GM19025 (cell line): ENCODE measurements at regions not wholly inside any gene's neighbourhood (a gene's known extent, or its start where the extent isn't known, plus 50 kb on each side); places are given as distances from the start of the nearest gene placed in this dataset.

Experiments
- ATAC-seq: cut with Tn5 transposase; IDR thresholded peaks from one replicate; pipeline ENCODE4 v1.9.1; 2021; ENCODE audit warnings: mild to moderate bottlenecking, low read depth, moderate library complexity; ENCODE audit not compliant: unreplicated experiment

DNA sequence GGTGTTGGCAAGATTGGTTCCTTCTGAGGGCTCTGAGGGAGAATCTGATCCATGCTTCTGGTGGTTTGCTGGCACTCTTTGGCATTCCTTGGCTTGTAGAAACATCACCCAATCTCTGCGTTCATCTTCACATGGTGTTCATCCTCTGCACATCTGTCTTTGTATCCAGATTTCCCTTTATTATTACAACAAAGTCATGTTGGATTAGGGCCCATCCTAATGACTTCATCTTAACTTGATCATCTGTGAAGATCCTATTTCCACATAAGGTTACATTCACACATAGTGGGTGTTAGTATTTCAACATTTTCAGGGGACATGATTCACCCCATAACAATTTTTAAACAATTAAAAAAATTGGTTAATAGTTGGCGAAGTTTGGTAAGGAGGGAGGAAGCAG lies 177.4 kb upstream of the CWC22 start:
- ATAC-seq, result no peak

DNA sequence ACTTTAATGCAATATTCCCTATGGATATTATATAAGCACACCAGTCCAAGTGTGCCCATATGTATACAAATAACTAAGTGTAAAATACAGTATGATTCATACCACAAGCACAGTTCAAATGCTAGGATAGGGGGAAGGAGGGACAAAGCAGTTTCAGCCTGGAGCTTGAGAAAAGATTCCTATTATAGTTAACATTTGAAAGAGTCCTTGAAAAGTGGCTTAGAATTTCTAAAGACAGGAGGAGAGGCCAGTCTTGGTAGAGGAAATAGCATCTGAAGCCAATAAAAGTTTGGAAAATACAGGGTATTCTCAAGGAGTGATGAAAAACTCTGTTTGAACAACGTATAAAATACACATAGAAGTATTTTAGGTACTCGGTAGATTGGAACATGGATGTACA lies 173.4 kb upstream of the CWC22 start:
- no peak for ATAC-seq

DNA sequence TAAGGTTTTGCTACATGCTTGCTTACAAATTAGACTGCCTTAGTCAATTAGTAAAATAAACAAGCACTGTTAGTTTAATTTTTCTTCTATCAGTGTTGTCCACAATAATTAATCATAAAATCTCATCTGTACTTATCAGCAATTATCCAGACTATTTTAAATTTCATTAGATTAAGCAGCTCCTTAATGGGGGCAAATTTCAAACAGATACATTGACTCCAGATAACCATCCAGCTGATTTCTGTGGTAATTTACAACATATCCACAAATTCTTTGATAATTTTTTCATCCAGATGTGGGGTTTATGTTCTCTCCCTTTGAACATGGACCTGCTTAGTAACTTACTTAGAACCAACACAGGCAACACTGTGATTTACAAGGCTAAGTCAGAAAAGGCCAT lies 170.4 kb upstream of the CWC22 start:
- no peak for ATAC-seq

DNA sequence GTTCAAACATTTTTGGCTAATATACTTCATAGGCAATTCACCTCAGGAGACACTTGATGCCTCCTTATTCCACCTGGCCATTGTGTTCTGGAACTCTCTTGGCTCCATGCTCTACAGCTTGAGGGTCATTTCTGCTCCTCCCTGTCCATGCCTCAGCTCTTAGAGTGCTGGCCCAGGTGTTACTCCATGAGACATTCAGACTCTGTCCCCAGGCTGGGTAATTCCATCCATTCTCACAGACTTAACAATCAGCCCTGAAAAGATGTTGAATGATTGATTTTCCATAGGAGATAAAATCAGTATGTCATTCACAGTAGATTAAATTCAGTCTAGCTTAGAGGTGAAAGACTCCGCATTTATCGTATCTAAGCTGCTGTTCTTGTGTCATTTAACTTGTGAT lies 168.6 kb upstream of the CWC22 start:
- no peak for ATAC-seq

DNA sequence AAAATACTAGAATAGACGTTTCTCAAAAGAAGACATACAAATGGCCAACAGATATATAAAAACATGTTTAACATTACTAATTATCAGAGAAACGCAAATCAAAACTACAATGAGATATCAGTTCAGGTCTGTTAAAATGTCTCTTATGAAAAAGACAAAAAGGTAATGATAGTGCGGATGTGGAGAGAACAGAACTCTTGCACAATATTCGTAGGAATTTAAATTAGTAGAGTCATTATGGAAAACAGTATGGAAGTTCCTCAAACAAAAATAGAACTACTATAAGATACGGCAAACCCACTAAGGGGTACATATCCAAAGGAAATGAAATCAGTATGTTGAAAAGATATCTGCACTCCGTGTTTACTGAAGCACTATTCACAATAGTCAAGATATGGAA lies 167.5 kb upstream of the CWC22 start:
- ATAC-seq, result no peak

DNA sequence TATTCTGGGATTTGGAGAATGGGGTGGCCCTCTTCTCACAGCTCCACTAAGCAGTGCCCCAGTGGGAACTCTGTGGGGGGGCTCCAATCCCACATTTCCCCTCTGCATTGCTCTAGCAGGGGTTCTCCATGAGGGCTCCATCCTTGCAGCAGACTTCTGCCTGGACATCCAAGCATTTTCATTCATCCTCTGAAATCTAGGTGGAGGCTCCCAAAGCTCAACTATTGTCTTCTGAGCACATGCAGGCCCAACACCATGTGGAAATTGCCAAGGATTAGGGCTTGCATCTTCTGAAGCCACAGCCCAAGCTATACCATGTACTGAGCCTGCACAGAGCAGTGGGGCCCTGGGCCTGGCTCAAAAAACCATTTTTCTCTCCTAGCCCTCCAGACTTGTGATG lies 162.4 kb upstream of the CWC22 start:
- no peak for ATAC-seq

DNA sequence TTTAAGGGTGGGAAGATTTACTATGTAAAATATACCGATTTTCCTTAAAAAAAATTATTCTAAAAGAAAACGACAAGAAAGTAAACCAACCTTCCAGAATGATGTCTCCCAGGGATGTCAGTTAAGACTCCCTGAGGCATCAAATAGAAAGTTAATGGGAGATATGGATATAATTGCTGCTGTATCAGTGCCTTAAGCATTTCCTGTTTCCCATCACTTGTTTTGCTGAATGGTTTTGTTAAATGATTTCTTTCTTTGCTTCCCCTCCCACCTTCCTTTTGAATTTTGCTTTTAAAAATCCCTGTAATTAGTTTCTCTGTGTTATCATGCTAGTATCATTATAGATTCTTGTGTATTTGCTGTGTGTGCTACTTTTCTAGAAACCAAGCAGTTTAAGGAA lies 154.3 kb upstream of the CWC22 start:
- no peak for ATAC-seq

DNA sequence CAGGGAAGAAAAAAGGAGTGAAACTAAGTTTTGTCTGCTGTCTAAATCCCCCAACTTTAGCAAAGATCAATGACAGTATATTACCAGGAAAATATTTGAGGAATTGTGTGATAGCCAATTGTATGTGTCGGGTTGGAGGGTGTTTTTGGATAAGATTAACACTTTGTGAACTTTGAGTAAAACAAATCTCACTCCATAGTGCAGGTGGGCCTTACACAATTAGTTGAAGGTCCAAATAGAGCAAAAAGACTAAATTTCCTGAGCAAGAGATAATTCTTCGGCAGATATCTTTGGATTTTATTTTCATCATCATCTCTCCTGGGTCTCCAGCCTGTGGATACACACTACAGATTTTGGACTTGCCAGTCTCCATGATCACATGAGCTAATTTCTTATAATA lies 152.8 kb upstream of the CWC22 start:
- ATAC-seq, result no peak

DNA sequence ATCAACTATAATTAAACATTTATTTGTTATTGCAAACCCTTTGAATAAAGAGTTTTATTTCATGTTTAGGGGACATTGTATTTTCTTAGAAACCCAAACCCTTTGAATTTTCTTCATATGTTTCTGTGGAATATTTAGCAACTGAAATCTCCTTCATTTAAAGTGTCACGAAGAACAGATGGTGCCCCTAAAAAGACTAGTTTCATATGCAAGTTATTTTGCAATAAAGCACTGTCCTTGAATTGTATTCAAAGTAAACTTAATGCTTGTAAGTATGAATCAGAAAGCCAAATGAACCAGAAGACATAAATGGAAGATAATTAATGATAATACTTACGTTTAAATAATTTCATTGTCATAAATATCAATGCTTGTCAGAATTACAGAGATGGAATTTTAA lies 151.9 kb upstream of the CWC22 start:
- ATAC-seq, result no peak

DNA sequence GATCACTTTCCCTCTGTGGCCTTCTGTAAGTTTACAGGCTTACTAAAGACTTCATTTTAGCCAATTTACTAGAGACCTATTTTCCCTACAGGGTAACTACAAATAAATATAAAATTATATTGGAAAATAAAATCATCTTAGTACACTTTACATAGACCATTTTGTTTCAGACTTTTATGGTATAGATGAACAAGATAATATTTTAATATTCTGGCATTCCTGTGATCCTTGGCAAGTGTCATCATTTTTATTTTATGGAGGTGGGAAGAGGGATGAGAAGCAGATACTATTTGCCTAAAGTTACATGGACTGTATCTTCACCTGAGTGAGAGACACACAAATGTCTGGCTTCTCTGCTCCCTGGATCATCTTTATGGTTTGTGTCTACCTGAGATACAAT lies 149.6 kb upstream of the CWC22 start:
- no peak for ATAC-seq

DNA sequence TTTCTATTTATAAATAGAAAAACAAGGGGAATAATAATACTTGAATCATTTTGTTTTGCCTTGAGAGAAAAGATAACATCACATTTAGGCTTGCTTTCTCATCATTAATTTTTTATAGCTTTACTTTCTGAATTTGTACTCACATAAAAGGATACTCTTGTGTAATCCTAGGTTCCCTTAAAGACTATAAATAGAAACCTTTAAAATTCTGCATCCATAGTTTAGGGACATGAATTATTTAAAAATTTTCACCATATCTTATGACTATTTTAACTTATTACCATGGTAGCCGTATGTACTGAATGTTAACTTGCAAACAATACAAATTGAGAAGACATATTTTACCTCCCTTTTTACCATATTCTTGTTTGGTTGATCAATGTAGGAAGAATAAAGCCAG lies 143.5 kb upstream of the CWC22 start:
- no peak for ATAC-seq

DNA sequence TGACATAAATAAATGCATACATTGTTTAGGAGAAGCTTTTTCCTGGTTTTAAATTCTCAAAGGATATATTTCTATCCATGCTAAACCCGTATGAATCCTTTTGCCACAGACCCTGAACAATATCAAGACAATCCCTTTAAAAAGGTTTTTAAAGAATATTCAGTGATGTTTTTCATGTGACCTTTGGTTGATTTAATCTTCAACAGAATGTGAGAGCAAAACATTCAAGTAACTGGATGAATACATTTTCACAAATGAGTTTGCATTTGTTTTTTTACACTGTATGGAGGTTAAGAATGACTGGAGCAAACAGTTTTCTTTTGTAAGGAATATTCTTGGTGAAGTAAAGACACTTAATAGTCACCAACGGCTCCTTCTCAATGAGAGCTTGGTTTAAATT lies 139.4 kb upstream of the CWC22 start:
- ATAC-seq, result no peak

DNA sequence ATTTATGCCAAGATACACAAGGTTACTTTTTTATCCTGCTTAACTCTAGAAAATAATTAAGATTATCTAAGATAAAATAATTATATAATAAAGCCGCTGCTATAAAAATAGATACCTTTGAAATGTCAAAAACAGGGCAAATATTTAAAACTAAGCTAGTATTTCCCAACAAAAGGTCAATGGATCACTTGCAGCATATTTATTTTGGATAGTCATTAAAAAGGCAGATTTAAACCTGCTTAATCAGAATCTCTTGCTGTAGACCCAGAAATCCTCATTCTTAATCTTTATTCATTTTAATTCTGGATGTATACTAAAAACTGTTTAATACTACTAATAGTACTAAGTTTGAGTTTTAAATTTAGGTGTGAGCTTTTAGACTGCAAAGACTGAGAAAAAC lies 139.0 kb upstream of the CWC22 start:
- no peak for ATAC-seq

DNA sequence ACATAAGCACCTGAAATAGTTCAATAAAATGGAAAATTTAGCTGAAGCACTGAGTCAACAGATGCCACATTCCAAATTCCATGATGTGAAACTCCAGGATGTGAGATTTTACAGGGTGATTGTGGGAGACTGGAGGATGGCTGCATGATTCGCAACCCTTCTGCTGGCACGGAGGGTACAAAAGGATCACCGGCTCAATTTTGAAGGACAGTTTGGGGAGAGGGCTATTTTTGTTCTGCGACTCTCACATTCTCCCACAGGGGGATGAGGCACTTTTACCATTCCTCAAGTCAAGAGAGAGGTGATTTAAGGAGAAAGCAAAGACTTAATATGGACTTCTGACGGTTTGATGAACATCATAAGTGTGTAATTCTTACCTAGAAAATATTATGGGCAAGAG lies 138.1 kb upstream of the CWC22 start:
- no peak for ATAC-seq

DNA sequence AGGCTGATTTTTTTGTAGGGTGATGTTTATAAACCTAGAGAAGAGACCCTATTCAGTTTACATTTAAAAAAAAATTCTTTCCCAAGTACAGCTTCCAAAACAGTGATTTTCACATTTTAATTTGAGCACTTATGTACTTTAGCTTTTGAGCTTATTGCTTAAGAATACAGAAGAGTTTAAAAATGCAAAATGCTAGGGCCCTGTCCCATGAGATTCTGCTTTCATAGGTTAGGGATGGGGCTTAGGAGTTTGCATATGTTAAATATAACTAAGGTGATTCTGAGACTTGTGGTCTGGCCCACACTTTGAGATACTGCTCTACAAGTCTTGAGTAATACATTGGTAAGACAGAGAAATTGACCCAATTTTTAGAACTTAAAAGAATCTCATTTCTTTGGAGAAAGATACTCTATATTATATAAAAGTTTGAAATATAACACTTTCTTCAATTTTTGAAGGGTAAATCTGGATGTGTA lies 137.3 kb upstream of the CWC22 start:
- no peak for ATAC-seq

DNA sequence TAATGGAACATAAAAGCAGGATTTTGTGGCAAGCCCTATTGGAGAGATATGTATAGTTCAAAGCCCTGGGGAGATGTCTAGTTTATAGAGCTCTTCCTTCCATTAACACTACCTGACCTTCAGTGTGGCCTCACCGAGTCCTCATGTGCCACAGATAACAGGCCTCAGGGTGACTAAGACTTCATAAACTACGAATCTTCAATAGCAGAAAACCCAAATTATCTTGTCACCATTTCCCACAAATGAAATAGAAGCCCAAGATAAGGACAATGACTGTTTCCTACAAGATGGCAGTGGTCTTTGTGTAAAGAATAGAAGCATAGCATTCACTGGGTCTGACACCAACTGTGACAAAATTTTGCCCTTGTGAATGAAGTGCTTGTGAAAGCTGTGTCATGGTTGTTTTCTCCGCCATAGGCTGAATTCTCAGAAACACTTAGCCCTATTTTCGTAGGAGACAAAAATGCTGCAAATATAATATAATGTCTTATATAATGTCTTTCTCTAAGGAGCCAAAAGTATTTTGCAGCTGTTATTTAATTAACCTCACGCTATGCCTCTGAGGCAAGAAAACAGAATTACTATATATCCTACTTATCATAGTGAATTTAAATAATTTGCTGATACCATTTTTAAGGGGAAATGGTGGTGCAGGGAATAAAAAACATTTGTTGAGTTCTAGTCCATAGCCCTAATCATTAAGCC lies 136.7 kb upstream of the CWC22 start:
- no peak for ATAC-seq

DNA sequence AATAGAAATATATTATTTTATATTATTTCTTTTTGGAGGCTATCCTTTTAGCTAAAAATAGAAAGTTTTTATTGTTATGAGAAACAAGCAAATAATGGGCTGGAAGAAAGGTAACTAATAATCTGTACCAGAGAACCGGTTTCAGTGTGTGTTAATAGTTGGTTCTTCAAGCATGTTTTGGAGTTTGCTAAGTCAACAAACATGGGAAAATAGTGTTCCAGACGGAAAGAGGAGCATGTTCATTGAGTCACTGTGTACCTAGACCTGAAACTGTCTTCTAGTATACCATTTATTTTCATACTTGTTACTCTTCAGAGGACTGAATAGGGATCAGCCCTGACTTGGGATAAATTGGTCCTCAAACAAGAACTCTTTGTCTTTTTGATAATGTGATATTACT lies 134.5 kb upstream of the CWC22 start:
- no peak for ATAC-seq

DNA sequence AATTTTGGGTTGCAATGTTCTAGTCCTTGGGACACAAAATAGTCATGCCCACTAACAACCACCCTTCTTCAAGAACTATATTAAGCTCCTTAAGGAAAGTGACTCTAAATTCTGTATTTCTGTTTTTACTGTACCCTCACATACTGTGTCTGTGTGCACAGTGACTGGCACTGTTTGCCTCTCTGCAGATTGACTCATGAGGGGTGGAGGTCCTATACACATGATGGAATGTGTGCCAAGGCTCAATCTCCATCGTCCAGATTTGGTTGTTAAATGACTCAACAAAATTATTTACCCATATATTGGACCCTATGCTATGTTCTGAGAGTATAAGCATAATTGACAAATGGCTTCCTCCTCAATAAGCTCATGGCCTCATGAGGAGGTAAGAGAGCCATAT lies 126.6 kb upstream of the CWC22 start:
- no peak for ATAC-seq

DNA sequence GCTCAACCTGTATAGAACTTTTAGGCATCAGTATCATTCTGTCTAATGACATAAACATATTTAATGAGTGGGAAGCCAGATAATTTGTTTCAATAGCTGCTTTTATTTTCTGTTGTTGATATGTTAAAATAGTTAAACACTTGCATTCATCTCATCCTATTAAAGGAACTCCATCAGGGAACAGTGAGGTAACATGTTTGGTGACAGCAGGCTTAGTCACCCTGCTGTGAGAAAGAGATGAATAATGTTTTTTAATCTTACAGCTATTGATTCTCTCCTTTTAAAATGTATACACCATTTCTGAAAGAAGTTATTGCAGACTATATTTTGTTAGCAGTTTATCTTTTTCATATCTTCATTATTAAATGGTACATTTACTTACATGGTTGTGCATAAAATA lies 123.3 kb upstream of the CWC22 start:
- ATAC-seq, result no peak

DNA sequence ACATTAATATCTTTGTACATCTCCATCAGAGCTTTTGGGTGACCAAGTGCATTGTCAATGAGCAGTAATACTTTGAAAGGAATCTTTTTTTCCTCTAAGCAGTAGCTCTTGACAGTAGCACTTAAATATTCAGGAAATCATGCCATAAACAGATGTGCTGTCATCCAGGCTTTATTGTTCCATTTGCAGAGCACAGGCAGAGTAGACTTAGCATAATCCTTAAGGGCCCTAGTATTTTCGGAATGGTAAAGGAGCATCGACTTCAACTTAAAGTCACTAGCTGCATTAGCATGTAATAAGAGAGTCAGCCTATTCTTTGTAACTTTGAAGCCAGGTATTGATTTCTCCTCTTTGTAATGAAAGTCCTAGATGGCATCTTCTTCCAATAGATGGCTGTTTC lies 121.8 kb upstream of the CWC22 start:
- ATAC-seq, result no peak

DNA sequence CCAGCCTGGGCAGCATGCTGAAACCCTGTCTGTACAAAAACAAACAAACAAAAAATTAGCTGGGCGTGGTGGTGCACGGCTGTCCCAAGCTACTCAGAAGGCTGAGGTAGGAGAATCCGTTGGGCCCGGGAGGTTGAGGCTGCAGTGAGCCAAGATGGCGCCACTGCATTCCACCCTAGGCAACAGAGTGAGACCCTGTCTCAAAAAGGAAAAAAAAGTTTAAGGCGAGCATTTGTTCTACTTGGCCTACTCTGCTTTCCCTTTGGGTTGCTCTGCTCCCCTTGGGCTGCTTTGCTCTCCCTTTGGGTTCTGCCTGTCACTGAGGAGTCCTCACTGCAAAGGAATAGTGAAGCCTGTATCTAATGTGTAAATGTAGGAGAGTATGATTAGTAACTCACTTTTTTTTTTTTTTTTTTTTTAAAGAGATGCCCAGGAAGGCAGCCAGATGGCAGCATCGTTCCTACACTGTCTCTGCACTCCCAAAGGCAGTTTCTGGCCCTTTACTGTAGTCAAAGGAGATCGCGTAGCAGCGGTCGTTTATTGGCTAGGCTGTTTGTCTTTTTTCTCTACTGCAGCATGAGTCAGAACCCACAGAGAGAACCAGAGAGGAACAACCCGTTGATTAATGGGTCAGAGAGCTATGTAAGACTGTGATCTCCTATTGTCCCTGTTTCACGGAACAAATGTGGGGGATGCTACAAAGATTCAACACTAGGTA lies 118.3 kb upstream of the CWC22 start:
- no peak for ATAC-seq
